ENCODE measurements at regions not wholly inside any gene's neighbourhood (a gene's known extent, or its start where the extent isn't known, plus 50 kb on each side); places are given as distances from the start of the nearest gene placed in this dataset.
"Not testable (repeated sequence)": the region's sequence is repeated elsewhere in the genome, so short reads cannot be mapped to it uniquely, and the experiment has no call there.

DNA sequence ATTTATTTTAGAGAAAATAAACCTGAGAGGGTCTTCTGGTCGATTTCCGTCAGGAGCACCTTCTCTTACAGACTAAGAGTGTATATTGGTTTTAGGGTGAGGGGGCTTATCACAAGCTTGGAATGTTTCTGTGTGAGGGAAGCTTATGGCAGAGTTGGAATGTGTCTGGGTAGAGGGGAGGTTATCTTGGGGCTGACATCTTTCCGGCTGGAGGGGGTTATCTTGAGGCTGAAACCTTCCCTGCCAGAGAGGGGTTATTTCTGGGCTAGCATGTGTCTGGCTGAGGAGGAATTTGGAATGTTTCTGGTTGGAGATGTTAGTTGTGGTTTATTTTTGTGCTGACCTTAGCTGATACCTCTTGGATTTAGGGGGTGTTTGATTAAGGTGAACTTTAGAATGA is 1312.1 kb downstream of the ADGRL3 start:
- no peak for DNase-seq

DNA sequence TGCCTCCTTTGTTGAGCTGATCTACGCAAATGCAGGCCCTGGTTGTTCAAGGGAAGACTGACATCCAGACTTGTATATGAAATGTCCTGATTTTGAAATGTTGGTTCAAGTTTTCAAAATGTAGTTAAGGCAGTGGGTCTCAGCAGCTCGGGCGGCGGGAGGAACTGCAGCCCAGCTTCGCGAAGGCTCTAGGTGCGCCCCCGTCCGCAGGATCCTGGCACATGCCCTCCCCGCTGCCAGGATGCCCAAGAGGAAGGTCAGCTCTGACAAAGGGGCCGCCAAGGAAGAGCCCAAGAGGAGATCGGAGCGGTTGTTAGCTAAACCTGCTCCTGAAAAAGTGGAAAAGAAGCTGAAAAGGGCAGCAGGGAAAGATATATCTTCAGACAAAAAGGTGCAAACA is 1310.1 kb downstream of the ADGRL3 start:
- no peak for DNase-seq

DNA sequence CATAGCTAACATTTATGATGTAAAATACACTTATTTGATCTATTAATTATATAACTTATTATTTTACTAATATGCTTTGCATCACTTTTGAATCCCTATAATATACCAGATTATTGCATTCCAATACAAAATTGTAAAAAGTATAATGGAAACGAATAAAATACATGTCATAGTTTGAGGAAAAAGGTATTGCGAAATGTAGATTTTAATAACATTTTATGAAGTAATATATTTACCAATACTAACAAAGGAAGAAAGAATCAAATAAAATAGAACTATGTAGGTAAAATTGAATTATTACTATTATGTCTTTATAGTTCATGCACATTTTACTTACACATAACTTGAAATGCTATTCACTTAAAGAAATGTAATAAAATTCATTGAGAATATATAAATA is 1300.2 kb downstream of the ADGRL3 start:
- no peak for DNase-seq

DNA sequence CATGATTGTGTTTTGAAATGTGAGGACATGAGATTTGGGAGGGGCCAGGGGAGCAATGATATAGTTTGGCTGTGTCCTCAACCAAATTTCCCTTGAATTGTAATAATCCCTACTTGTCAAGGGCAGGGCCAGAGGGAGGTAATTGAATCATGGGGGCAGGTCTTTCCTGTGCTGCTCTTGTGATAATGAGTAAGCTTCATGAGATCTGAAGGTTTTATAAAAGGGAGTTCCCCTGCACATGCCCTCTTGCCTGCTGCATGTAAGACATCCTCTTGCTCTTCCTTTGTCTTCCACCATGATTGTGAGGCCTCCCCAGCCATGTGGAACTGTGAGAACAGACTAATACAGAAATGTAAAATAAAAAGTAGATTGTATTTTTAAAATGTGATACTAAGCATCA is 1294.9 kb downstream of the ADGRL3 start:
- DNase-seq = no peak

DNA sequence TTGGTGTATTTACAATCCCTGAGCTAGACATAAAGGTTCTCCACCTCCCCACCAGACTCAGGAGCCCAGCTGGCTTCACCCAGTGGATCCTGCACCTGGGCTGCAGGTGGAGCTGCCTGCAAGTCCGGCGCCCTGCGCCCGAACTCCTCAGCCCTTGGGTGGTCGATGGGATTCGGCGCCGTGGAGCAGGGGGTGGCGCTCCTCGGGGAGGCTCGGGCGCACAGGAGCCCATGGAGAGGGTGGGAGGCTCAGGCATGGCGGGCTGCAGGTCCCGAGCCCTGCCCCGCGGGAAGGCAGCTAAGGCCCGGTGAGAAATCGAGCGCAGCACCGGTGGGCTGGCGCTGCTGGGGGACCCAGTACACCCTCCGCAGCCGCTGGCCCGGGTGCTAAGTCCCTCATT is 1291.6 kb downstream of the ADGRL3 start:
- not testable (repeated sequence) for DNase-seq

DNA sequence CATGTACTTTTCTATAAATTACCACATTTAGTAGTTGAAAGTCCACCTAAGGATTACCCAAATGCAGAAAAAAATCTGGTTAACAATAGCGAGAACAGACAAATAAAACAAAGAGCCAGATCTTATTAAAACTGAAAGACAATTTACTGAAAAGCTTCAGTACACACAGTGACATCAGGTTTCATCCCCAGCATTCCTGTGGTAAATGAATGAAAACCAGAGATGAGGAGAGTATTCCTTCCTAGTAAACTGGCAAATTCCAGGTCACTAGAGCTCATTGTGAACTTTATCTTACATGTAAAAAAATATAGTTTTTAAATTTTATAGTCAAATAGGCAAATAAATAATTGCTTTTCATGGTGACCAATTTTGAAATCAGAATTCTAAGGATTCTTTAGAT is 1290.5 kb downstream of the ADGRL3 start:
- DNase-seq = no peak

DNA sequence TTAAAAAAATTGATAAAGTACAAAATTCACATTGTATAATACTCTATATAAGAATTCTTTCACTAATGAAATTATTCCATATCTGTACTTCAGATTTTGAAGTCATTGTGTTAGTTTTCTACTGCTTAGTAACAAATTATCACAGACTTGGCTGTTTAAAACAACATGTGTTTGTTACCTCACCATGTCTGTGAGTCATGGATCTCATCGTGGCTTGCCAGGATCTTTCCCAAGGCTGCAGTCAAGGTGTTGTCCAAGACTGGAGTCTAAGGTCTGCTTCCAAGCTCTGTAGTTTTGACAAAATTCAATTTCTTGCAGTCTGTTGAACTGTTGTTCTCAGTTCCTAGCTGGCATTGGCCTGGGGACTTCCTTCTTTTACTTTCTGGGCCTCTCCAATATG is 1286.9 kb downstream of the ADGRL3 start:
- DNase-seq = no peak

DNA sequence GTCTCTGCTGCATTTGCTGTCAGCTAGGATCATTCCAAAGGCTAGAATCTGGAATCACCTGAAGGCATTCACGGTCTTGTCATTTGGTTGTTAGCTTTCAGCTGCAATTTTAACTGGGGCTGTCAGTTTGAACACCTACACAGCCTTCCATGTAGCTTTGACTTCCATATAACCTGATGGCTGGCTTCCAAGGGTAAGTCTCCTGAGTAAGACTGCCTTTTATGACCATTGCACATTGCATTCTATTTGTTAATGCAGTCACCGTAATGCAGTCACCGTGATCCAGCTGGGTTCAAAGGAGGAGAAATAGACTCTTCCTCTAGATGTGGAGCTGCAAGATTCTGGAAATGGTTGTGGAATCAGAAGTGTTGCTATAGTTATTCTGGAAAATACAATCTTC is 1284.2 kb downstream of the ADGRL3 start:
- no peak for DNase-seq

DNA sequence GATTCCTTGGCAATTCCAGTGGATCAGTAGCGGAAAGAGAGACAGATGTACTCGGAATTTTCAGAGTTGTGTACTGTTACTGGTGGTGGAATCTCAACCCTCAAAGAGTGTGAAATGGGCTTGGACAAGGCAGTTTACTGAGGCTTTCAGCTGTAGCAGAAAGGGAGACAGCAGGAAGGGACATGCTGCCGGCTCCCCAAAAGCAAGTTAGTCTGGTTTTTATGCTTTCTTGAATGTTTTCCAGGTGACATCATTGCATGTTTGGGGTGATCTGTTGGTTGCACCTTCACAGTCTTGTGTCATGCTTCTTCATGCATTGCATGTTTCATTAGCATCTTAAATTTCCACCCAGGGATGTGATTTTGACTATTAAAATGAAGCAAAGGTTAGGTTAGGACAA is 1282.2 kb downstream of the ADGRL3 start:
- DNase-seq = no peak

DNA sequence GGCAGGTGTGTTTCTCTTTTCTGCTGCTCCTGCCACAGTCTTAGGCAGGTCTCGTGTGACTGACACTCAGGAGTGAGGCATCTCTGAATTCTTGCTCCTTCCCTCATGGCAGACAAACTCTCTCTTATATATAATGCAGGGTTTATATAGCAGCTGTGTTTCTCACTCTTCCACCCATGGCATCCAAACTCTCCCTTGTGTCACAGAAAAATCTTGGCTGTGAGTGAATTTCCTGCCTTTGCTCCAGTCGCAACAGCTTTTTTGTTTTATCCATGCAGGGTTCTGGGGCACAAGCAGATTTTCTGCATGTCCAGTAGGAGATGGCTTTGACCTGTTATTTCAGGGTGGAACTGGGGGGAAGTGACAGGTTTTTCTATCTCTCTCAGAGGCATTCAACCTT is 1275.5 kb downstream of the ADGRL3 start:
- no peak for DNase-seq

DNA sequence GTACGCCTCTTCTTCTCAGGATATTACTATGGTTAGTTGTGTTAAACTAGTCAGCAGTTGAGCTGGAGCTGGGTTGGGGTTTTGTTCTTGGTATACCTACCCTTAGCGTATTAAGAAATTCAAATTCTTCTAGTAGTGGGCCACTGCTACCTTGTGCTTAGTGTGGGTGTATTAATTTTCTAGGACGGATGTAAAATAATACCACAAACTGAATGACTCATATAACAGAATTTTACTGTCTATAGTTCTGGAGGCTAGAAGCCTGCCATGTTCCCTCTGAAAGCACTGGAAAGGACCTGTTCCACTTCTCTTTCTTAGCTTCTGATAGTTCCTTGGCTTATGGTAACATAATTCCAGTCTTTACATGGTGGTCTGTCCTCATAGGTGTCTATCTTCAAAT is 1274.7 kb downstream of the ADGRL3 start:
- no peak for DNase-seq

DNA sequence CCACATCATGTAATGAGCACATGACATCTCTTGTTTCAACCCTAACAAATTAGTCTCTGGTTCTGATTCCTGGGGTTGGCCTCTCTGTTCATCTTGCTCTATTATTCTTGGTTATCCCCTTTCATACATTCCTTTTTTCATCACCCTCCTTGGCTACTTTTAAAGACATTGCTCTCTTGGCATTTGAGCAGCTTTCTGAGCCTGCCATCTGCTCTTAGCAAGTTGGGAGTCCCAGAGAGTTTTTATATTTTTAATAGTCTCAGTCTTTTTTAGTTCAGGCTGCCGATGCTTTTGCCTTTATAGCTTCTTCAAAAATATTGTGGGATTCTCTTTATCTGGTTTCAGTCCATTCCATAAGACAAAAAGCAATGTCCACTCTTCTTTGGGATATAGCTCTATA is 1270.9 kb downstream of the ADGRL3 start:
- DNase-seq = no peak

DNA sequence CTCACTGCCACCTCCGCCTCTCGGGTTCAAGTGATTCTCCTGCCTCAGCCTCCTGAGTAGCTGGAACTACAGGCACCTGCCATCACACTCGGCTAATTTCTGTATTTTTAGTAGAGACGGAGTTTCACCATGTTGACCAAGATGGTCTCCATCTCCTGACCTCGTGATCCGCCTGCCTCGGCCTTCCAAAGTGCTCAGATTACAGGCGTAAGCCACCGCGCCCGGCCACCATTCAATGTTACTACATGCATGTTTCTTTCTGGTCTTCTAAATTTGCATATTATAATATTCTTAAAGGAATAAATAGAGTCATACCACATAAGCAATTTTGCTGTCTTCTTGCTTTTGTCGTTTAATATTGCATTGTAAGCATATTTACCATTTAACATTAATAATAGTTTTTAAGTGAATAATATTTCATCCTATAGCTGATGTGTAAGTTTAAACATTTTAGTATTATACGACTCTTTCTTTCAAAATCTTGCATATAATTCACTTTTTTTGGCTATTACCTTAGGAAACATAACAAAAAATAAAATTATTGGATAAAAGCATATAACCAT is 1270.4 kb downstream of the ADGRL3 start:
- no peak for DNase-seq

DNA sequence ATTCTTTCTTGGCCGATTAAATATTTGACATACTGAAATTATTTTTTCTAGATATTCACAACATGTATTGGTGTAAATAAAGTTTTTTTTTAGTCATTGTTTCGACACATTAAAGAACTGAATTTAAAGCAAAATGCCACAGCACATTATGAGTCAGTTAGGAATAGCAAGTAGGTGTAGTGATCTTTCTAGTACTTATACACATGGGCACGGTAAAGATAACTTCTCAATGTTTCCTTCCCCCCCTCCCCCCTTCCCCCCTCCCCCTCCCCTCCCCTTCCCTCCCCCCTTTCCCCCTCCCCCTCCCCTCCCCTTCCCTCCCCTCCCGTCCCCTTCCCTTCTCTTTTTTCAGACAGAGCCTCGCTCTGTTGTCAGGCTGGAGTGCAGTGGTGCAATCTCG is 1269.9 kb downstream of the ADGRL3 start:
- no peak for DNase-seq

DNA sequence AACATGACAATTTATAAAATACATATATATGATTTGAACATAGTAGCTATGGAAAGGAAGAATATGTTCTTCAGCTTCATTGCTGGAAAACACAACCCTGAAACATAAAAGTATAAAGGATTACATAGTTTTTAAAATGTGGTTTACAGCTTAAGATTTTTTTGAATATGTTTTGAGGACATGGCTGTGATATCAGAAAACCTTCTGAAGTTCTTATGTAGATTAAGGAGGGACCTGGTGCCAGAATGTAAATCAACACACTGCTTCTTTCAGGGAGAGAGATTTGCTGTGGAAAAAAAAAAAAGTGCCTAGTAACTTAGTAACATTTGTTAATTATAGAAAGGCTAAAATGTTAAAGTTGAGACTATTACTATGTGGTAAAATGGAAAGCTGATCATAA is 1261.8 kb downstream of the ADGRL3 start:
- DNase-seq = no peak

DNA sequence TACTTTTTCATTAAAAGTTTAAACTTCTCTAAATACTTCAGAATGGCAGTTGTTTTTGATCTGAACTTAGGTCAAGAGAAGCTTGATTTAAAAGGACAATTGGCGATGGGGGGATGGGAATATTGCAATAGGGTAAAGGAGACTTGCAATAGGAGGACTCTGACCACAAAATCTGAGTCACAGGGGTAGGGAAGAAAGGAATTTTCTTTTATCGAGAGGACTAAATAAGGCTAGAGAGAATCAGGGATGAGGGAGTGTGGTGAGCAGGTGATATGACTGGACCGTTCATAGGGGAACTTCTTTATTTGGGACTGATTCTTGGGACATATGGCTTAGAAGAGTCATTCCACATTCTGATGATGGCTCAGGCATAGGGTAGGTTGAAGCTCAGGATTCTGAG is 1260.2 kb downstream of the ADGRL3 start:
- DNase-seq = no peak

DNA sequence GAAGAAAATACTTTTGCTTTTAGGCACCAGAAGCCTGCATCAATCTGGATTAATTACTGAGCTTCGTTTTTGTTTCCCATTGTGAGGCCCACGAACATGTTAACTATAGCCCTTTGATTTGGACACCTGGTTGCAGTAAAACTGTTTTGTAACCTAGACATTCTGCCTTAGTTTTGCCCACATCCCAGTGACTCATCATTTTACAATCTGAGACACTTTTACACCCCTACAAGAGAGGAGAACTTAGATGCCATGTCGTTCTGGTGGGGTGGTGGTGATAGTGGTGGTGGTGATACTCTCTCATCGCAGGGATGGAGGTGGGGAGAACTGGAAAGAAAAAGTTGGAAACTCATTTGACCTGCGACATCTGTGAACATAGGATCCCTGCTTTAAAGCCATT is 1257.2 kb downstream of the ADGRL3 start:
- DNase-seq = no peak

DNA sequence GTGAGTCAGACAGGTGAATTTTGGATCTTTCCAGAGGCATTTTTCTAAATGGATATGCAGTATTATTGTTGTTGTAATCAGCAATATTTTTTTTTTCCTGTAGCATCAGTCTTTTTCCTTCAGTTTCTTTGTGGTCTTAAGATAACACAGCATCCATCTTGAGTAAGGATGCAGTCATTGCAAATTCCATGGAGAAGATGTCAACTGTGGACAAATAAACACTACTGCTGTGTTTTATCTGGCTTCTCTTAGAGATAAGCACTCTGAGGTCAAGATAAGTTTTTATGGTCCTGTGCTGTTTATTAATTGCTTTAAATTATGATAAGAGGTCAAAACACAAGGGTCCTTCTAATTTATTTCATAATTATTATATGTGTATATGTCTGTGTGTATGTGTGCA is 1255.7 kb downstream of the ADGRL3 start:
- no peak for DNase-seq

DNA sequence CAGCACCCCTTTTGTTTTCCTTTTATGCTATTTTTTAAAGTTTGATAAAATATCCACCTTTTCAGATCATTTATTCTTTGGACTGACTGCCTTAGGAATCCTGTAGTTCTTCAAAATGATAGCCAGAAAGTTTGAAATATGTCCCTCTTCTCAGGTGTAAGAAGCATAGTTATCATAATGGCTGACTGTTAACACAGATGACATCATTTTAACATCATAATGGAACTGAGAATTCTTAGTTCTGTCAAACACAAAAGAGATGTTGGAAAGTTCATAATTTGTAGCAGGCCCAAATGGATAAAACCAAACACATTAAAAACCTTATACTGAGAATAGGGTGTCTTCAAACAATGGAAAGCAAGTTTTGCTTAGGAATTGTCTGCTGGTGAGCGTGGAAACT is 1254.4 kb downstream of the ADGRL3 start:
- no peak for DNase-seq

DNA sequence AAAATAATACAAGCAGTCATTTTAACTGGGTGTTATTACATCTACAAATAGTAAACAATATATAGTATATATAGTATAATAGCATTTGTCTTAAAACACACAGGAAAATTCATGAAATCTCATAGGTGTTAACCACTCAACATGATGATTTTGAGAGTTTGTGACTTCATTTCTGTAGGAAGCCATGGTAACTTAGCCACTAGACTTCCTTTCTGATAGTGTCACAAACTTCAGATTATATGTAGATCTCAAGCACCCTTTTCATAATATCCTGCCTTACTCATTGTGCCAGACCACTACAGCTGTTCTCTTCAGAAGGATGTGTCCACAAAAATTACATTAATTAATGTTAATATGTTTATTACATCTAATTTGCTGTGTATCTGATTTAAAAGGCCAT is 1250.6 kb downstream of the ADGRL3 start:
- no peak for DNase-seq

DNA sequence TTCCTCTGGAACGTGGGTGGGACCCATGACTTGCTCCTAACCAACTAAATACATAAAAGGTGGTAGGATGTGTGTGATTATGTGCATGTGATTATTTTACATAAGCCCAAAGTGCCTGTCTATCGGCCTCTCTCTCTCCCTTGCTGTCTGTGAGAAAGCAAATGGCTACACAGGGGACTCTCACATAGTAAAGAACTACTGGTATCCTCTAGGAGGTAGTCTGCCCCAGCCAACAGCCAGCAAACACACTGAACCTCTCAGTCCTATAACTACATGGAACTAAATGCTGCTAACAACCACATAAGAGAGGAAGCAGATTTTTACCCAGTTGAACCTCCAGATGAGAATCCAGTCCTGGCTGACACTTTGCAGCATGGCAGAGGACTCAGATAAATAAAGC is 1249.4 kb downstream of the ADGRL3 start:
- no peak for DNase-seq

DNA sequence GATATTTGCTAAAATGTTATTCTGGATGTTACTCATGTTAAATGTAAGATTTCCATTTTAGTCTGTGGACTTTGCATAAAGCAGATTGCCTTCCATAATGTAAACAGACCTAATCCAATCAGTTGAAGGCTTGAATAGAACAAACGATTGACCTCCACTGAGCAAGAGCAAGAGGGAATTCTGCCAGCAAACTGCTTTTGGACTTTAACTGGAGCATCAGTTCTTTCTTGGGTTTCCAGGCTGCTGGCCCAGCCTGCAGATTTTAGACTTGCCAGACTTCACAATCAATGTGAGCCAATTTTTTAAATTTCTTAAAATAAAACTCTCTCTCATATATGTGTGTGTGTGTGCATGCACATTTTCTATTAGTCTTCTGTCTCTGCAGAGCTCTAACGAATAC is 1248.8 kb downstream of the ADGRL3 start:
- no peak for DNase-seq

DNA sequence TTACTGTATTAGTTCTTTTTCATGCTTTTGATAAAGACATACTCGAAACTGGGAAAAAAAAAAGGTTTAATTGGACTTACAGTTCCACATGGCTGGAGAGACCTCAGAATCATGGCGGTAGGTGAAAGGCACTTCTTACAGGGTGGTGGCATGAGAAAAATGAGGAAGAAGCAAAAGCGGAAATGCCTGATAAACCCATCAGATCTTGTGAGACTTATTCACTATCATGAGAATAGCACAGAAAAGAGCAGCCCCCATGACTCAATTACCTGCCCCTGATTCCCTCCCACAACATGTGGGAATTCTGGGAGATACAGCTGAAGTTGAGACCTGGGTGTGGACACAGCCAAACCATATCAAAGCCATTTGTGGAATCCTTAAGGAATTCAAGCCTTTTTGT is 1238.9 kb downstream of the ADGRL3 start:
- DNase-seq = no peak

DNA sequence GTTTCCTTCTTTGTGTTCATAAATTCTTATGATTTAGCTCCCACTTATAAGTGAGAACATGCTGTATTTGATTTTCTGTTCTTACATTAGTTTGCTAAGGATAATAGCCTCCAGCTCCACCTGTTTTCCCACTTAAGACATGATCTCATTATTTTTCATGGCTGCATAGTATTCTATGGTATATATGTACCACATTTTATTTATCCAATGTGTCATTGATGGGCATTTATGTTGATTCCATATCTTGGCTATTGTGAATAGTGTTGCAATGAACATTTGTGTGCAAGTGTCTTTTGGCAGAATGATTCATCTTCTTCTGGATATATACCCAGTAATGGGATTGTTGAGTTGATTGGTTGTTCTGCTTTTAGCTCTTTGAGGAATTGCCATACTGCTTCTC is 1234.8 kb downstream of the ADGRL3 start:
- DNase-seq = no peak

DNA sequence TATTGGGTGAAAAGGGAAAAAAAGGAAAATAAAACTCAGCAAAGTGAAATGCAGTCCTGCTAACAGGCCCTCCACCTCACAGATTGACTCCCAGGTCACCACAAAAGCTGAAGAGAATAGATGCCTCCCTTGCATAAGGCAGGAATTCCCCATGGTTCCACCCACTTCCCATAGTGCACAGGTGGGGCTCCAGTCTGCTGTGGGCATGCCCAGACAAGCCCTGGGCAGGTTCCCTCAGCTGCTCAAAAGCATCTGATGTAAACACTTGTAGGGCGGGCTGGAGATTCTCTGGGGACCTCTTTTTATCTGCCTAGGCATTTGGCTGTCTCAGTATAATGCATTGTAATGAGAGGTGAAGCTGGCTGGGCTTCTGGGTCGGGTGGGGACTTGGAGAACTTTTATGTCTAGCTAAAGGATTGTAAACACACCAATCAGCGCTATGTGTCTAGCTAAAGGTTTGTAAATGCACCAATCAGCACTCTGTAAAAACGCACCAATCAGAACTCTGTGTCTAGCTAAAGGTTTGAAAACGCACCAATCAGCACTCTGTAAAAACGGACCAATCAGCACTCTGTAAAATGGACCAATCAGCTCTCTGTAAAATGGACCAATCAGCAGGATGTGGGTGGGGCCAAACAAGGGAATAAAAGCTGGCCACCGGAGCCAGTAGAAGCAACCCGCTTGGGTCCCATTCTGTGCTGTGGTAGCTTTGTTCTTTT is 1231.5 kb downstream of the ADGRL3 start:
- DNase-seq = not testable (repeated sequence)

All from fibroblast of skin of scalp (primary cell).